Fibroblast of gingiva (primary cell): ENCODE measurements at regions not wholly inside any gene's neighbourhood (a gene's known extent, or its start where the extent isn't known, plus 50 kb on each side); places are given as distances from the start of the nearest gene placed in this dataset.

ENCODE experiments used
- DNase-seq: peaks from one replicate; pipeline ENCODE4 v3.0.0-alpha.2; 2011; ENCODE audit warnings: low read depth

- DNase-seq: no peak
Measured at GRCh38 chr7:124330731-124331407, 298.0 kb upstream of the TMEM229A start.

DNA sequence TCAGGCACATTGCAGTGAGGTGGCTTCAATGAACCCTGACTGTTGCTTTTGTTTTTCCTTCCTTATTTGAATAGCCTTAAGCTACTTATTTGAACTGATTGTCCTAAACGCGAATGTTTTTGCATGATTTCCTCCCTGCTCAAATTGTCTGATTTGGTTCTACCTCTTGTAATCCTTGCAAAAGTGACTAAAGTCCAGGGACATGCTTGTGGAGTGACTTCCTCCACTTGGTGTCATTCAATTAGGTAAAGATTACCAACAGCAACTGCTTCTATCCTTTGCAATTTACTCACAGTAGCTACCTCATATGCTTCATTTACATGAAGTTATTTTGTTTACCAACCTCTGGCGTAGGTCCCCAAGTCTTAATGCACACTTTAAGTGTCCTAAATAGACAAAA, 295.9 kb upstream of the TMEM229A start:
- DNase-seq: no peak

- no peak for DNase-seq
Measured at GRCh38 chr7:124324262-124324661, 291.4 kb upstream of the TMEM229A start.

DNA sequence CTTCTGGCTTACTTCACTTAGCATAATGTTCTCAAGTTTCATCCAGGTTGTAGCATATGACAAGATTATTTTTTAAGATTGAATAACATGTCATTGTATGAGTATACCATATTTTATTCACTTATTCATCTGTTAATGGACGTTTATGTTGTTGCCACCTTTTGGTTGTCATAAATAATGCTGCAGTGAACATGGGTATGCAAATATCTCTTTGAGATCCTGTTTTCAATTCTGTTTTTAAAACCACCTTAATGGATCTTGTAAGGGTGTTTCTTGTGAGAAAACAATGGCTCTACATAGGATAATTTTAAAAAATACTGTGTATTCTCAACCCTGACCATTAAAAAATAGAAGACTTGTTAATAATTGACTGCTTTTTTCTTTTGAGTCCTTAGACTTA, 290.7 kb upstream of the TMEM229A start:
- no peak for DNase-seq

DNA sequence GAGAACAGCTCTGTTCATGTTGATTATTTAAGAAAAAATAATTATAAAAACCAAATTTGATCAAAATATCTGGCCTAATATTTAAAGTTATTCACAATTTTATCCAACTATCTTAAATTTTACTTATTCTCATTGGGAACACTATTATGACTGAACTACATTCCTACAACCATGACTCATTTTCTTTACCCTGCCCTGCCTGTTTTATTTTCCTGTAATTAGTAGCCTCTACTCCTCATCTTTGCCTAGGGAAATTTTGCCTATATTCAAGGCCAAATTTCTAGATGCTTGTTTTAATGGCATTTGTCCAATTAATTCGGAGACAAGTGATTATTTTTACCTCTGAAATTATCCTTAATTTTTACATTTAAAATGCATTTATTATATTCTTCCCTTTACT, 289.7 kb upstream of the TMEM229A start:
- no peak for DNase-seq

GRCh38 chr7:124318721-124319450, 286.0 kb upstream of the TMEM229A start:
- DNase-seq: no peak

- DNase-seq: no peak
Measured at GRCh38 chr7:124310934-124311390, 278.1 kb upstream of the TMEM229A start.

- no peak for DNase-seq
Measured at GRCh38 chr7:124308384-124308783, 275.5 kb upstream of the TMEM229A start.

DNA sequence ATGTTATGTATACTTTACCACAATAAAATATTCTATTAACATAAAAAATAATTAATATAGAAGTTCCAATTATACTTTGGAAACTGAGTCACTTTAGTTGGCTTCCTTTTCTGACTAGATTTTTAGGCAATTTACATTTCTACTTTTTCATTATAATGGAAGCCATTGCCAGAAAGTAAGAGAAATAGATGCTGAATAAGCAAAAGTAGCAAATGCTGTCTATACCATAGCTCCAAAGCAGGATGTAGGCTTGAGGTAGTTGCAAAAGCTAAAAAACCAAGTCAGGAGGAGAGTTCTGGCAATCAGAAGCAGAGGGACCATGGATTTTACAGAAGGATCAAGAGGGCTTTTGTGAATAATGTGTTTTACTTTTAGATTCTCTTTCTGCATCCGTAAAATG, 262.4 kb upstream of the TMEM229A start:
- DNase-seq: no peak

DNA sequence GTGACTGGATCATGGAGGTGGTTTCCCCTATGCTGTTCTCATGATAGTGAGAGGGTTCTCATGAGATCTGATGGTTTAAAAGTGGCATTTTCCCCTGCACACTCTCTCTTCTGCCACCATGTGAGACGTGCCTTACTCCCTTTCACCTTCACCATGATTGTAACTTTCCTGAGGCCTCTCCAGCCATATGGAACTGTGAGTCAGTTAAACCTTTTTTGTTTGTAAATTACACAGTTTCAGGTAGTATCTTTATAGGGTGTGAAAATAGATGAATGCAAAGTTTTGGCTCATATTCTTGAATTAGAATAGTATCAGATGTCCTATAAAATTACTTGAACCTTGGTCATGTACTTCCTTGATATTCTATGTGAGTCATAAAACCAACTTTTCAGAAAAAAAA, 252.1 kb upstream of the TMEM229A start:
- DNase-seq: no peak

DNA sequence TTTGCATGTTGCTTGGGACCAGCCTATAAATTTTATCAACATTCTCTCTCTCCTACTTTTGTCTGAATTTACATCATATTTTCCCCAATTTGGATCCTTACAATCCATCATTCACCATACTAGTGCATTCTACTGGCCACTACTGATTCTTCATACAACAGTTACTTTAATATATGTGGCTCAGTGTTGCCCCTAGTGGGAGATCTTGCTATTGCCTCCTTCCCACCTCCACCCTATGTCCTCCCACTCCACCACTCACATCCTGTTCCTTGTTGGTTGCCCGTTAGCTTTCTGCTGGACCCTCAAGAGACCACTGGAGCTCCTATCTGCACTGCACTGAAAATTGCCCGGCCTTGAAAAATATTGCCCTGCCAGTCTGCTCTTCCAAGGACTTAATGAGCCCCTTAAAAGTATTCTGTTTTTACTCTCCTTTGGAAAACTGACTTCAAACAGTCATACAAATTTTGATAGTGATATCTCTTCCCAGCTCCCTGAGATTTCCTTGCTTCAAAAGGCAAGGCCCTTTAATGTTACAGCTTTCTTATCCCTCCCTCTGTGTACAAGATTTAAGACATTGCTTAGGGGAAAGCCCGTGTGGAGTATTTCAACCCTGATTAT, 243.2 kb upstream of the TMEM229A start:
- DNase-seq: no peak

- DNase-seq: no peak
Measured at GRCh38 chr7:124275411-124275810, 242.5 kb upstream of the TMEM229A start.

- no peak for DNase-seq
Measured at GRCh38 chr7:124269774-124270173, 236.9 kb upstream of the TMEM229A start.

- DNase-seq: no peak
Measured at GRCh38 chr7:124267154-124267553, 234.3 kb upstream of the TMEM229A start.

- DNase-seq: no peak
Measured at GRCh38 chr7:124263232-124263827, 230.5 kb upstream of the TMEM229A start.

- no peak for DNase-seq
Measured at GRCh38 chr7:124261710-124262109, 228.8 kb upstream of the TMEM229A start.

GRCh38 chr7:124257638-124258308, 224.9 kb upstream of the TMEM229A start:
- DNase-seq: no peak

GRCh38 chr7:124255041-124255655, 222.3 kb upstream of the TMEM229A start:
- no peak for DNase-seq

GRCh38 chr7:124254396-124254795, 221.5 kb upstream of the TMEM229A start:
- DNase-seq: no peak

DNA sequence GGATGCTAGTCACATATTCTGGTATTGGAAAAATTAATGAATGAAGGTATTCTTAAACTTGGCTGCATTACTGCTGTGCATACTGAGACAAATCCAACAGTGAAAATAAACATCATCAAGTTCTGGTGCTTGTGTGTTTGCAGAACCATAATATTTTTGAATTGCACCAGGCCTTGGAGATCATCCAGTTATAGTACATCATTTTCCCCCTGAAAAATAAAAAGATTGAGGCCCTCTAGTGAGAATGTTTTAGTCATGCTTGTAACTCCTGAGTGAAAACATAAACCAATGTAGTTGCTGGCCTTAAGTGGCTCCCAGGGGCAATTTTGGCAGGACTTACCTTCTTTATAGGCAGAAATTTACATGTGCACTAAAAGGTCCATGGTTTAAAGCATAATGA, 218.8 kb upstream of the TMEM229A start:
- no peak for DNase-seq

GRCh38 chr7:124250297-124251034, 217.6 kb upstream of the TMEM229A start:
- no peak for DNase-seq
